ENCODE measurements at regions not wholly inside any gene's neighbourhood (a gene's known extent, or its start where the extent isn't known, plus 50 kb on each side); places are given as distances from the start of the nearest gene placed in this dataset.

DNA sequence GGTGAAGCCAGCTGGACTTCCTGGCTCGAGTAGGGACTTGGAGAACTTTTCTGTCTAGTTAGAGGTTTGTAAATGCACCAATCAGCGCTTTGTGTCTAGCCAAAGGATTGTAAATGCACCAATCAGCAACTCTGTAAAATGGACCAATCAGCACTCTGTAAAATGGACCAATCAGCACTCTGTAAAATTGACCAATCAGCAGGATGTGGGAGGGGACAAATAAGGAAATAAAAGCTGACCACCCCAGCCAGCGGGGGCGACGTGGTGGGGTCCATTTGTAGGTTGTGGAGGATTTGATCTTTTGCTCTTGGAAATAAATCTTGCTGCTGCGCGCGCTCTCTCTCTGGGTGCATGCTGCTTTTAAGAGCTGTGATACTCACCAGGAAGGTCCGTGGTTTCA lies 202.9 kb downstream of the MIAT start:
- no peaks in the 10 kb centered on the region for H3K27me3 ChIP-seq
- no peaks in the 10 kb centered on the region for H3K9me3 ChIP-seq
- no peak for DNase-seq
- intact Hi-C loops (cut with DNase I), result no loop called here
- no peak for TF ChIP-seq POLR2A (IDR thresholded peaks at IDR 0.05)
- TF ChIP-seq EP300 (IDR thresholded peaks at IDR 0.05), result no peak
- TF ChIP-seq CTCF (IDR thresholded peaks at IDR 0.05), result no peak
- H3K4me1 ChIP-seq (ENCODE audit: insufficient read depth), result no peaks in the 10 kb centered on the region
- H3K36me3 ChIP-seq, result no peaks in the 10 kb centered on the region
- no peak overlapping the region for H3K4me3 ChIP-seq
- no peak overlapping the region for H3K27ac ChIP-seq
- 91% methylated on average over 9 of the region's 9 CpGs for WGBS, 3 donors

- WGBS, 3 donors, result 90 to 100% (median 96%) methylated on average over 1 of the region's 1 CpG
- H3K27me3 ChIP-seq, result no peaks in the 10 kb centered on the region
- H3K4me3 ChIP-seq, result no peak overlapping the region
- no peak for TF ChIP-seq EP300 (IDR thresholded peaks at IDR 0.05)
- no peak for TF ChIP-seq POLR2A (IDR thresholded peaks at IDR 0.05)
- no peak for TF ChIP-seq CTCF (IDR thresholded peaks at IDR 0.05)
- H3K4me1 ChIP-seq (ENCODE audit: insufficient read depth), result no peaks in the 10 kb centered on the region
- DNase-seq, result no peak
- H3K27ac ChIP-seq, result no peak overlapping the region
- intact Hi-C loops (cut with DNase I), result no loop called here
- no peaks in the 10 kb centered on the region for H3K36me3 ChIP-seq
- H3K9me3 ChIP-seq, result no peaks in the 10 kb centered on the region
Observed at GRCh38 chr22:26865021-26865420, 207.6 kb downstream of the MIAT start.

DNA sequence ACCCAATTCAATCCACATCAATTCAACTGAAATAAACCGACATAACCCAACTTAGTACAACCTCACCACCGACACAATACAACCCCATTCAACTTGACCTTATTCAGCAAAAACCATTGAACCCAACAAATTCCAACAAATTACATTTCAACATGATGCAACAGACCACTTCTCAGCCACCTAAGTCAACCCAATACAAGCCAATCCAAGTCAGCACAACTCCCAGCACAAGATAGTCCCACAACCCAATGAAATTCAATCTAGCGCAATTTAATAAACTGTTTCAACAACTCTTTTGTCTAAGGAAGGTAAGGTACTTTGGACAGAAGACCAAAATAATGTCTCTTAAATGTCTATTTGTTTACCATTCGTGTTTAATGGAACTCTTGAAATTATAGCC lies 226.0 kb downstream of the MIAT start:
- H3K4me1 ChIP-seq (ENCODE audit: insufficient read depth), result no peaks in the 10 kb centered on the region
- 95 to 97% (median 96%) methylated on average over 4 of the region's 4 CpGs for WGBS, 3 donors
- no peaks in the 10 kb centered on the region for H3K27me3 ChIP-seq
- H3K4me3 ChIP-seq, result no peak overlapping the region
- no peak for DNase-seq
- H3K9me3 ChIP-seq, result no peaks in the 10 kb centered on the region
- H3K36me3 ChIP-seq, result no peaks in the 10 kb centered on the region
- H3K27ac ChIP-seq, result no peak overlapping the region
- TF ChIP-seq EP300 (IDR thresholded peaks at IDR 0.05) (no peak), POLR2A (IDR thresholded peaks at IDR 0.05) (no peak), CTCF (IDR thresholded peaks at IDR 0.05) (no peak)
- intact Hi-C loops (cut with DNase I), result no loop called here

DNA sequence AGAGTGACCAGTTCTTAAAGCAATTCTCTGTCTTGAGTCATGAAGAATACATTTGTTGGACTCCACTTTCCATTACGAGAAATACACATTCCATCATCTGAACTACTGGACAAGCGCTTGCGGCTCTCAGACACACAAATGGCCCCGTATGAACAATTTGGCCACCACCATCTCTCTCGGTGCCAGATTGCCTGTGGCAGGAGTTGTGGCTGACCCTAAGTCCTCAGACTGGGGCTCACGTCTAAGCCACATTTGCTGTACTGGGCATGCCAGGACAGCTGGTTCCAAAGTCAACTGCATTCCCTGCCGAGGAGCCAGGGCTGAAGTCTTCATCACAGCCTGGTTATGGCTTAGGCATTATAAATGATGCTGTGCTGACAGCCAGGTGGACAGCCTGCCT lies 227.5 kb downstream of the MIAT start:
- Histone ChIP-seq H3K27ac (no peak overlapping the region), H3K4me3 (no peak overlapping the region), H3K4me1 (ENCODE audit: insufficient read depth) (no peaks in the 10 kb centered on the region), H3K27me3 (no peaks in the 10 kb centered on the region), H3K9me3 (no peaks in the 10 kb centered on the region), H3K36me3 (no peaks in the 10 kb centered on the region)
- WGBS, 3 donors, result 82 to 90% (median 88%) methylated on average over 7 of the region's 7 CpGs
- TF ChIP-seq CTCF (IDR thresholded peaks at IDR 0.05), result no peak
- TF ChIP-seq EP300 (IDR thresholded peaks at IDR 0.05), result no peak
- no peak for TF ChIP-seq POLR2A (IDR thresholded peaks at IDR 0.05)
- intact Hi-C loops (cut with DNase I), result no loop called here
- DNase-seq, result no peak
